ENCODE measurements at regions not wholly inside any gene's neighbourhood (a gene's known extent, or its start where the extent isn't known, plus 50 kb on each side); places are given as distances from the start of the nearest gene placed in this dataset.

- TF ChIP-seq ESRRG (CRISPR knock-in tag; IDR thresholded peaks at IDR 0.05), result no peak
- TF ChIP-seq PATZ1 (CRISPR knock-in tag; IDR thresholded peaks at IDR 0.05; ENCODE audit: borderline replicate concordance), result no peak
- TF ChIP-seq GLIS3 (CRISPR knock-in tag; IDR thresholded peaks at IDR 0.05), result no peak
- TF ChIP-seq RARB (CRISPR knock-in tag; IDR thresholded peaks at IDR 0.05), result no peak
- TF ChIP-seq PPARA (CRISPR knock-in tag; IDR thresholded peaks at IDR 0.05; ENCODE audit: borderline replicate concordance), result no peak
- no peak for TF ChIP-seq TSHZ2 (CRISPR knock-in tag; IDR thresholded peaks at IDR 0.05)
- TF ChIP-seq, protein P1, sequence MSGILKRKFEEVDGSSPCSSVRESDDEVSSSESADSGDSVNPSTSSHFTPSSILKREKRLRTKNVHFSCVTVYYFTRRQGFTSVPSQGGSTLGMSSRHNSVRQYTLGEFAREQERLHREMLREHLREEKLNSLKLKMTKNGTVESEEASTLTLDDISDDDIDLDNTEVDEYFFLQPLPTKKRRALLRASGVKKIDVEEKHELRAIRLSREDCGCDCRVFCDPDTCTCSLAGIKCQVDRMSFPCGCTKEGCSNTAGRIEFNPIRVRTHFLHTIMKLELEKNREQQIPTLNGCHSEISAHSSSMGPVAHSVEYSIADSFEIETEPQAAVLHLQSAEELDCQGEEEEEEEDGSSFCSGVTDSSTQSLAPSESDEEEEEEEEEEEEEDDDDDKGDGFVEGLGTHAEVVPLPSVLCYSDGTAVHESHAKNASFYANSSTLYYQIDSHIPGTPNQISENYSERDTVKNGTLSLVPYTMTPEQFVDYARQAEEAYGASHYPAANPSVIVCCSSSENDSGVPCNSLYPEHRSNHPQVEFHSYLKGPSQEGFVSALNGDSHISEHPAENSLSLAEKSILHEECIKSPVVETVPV (CRISPR knock-in tag; IDR thresholded peaks at IDR 0.05), result no peak
- TF ChIP-seq CREB5 (CRISPR knock-in tag; IDR thresholded peaks at IDR 0.05; ENCODE audit: low read depth), result no peak
These were observed 215.9 kb upstream of the LRRC3B start for GRCh38 chr3:26406636-26407035.

All from SK-N-SH treated with all-trans-retinoic acid at 6 μM for 48 hours (cell line).